Parathyroid adenoma (tissue), 2 donors: ENCODE measurements at regions not wholly inside any gene's neighbourhood (a gene's known extent, or its start where the extent isn't known, plus 50 kb on each side); places are given as distances from the start of the nearest gene placed in this dataset.

Source experiments
- H2AFZ ChIP-seq: fragments of 300-600 bp; sonication (generic); one replicate; pipeline ENCODE4 v1.7.0; 2017; ENCODE audit warnings: antibody characterized with exemption, mild to moderate bottlenecking
- H3K27ac ChIP-seq: fragments of 300-600 bp; sonication (generic); one replicate; pipeline ENCODE4 v1.7.0; 2017
- H3K27me3 ChIP-seq: fragments of 300-600 bp; sonication (generic); one replicate; pipeline ENCODE4 v1.7.0; 2017; ENCODE audit warnings: low read length; ENCODE audit not compliant: control insufficient read depth, insufficient read depth
- H3K36me3 ChIP-seq: fragments of 300-600 bp; sonication (generic); one replicate; pipeline ENCODE4 v1.7.0; 2017; ENCODE audit warnings: low read length; ENCODE audit not compliant: control insufficient read depth, insufficient read depth
- H3K4me1 ChIP-seq: fragments of 300-600 bp; sonication (generic); one replicate; pipeline ENCODE4 v1.7.0; 2017; ENCODE audit warnings: control low read depth
- H3K4me2 ChIP-seq: fragments of 300-600 bp; sonication (generic); one replicate; pipeline ENCODE4 v1.7.0; 2017; ENCODE audit warnings: low read length
- H3K4me3 ChIP-seq: fragments of 300-600 bp; sonication (generic); one replicate; pipeline ENCODE4 v1.7.0; 2017; ENCODE audit warnings: low read depth, low read length
- H3K79me2 ChIP-seq: fragments of 300-600 bp; sonication (generic); one replicate; pipeline ENCODE4 v1.7.0; 2017; ENCODE audit warnings: control low read depth
- H3K9ac ChIP-seq: fragments of 300-600 bp; sonication (generic); one replicate; pipeline ENCODE4 v1.7.0; 2017; ENCODE audit warnings: mild to moderate bottlenecking
- H3K9me3 ChIP-seq: fragments of 300-600 bp; sonication (generic); one replicate; pipeline ENCODE4 v1.7.0; 2017; ENCODE audit warnings: low read length; ENCODE audit not compliant: control insufficient read depth
- TF ChIP-seq, protein P1 (sequence below): fragments of 300-600 bp; sonication (generic); IDR thresholded peaks from one replicate; pipeline ENCODE4 v1.7.0; 2017; ENCODE audit warnings: antibody characterized with exemption, mild to moderate bottlenecking
- donor health status: primary hyperparathyroidism.

DNA sequence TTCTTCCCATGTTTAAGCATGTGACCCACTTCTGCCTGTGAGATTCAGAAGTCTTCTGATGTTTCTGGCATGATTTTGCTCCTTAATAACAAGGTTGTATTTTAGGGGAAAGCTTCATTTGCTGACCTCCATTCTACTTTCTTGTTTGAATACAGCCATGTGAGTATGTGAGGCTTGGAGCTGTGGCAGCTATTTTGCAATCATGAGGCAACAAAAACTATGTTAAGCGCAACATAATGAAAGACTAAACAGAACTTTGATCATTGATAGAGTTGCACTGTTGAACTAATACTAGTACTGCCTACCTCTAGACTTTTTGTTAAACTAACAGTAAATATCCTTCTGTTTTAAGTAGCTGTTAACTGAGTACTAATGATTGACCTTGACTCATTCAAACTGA, 203.8 kb upstream of the FAM3C start:
- Histone ChIP-seq H3K4me1 (peaks cover under 1% of the 10 kb centered on the region), H3K27me3 (no peaks in the 10 kb centered on the region), H3K4me2 (no peak overlapping the region), H3K79me2 (no peaks in the 10 kb centered on the region), H2AFZ (no peak overlapping the region), H3K9me3 (no peaks in the 10 kb centered on the region), H3K36me3 (no peaks in the 10 kb centered on the region), H3K9ac (no peak overlapping the region), H3K4me3 (no peak overlapping the region), H3K27ac (no peak overlapping the region)
- TF ChIP-seq, protein P1, sequence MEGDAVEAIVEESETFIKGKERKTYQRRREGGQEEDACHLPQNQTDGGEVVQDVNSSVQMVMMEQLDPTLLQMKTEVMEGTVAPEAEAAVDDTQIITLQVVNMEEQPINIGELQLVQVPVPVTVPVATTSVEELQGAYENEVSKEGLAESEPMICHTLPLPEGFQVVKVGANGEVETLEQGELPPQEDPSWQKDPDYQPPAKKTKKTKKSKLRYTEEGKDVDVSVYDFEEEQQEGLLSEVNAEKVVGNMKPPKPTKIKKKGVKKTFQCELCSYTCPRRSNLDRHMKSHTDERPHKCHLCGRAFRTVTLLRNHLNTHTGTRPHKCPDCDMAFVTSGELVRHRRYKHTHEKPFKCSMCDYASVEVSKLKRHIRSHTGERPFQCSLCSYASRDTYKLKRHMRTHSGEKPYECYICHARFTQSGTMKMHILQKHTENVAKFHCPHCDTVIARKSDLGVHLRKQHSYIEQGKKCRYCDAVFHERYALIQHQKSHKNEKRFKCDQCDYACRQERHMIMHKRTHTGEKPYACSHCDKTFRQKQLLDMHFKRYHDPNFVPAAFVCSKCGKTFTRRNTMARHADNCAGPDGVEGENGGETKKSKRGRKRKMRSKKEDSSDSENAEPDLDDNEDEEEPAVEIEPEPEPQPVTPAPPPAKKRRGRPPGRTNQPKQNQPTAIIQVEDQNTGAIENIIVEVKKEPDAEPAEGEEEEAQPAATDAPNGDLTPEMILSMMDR: no peak

DNA sequence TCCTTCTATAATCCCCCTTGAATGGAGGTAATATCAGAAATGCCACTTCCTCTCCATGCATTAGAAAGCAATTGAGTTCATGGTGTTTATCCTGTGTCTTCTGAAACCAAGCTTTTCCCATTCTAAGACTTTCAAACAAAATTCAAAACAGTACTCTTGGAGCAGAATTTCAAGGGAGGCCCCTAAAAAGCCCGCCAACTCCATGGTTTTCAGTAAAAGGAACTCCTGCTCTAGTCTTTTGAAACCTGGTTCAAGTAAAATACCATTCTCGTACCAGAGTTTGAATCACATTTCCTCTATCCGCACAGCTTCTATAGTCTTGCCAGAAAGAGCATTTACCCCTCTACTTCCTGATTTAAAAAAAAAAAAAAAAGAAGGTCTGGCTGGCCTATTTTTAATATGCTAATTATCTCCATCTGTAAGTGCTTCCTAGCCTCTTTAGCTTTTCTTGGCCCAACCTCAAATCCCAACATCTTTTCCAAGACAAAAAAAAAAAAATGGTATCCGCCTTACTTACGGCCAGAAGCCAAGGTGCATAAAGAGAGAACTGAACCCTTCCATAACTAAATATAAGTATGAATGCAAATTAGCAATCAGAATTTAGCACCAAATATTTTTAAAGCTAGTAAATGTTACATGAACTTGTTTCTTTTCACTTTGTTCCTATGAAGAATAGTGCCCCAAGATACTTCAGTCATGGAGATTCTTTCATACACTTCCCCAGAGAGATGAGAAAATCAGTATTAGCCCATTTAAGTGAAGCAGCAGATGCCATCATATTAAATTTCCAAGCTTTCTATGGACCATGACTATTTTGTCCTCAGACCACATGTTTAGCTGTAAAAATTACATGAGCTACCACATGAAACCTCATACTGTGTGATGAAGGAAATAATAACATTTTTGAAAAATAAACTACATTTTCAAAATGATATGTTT, 199.9 kb upstream of the FAM3C start:
- Histone ChIP-seq H3K27me3 (no peaks in the 10 kb centered on the region), H3K4me2 (no peak overlapping the region), H3K9ac (no peak overlapping the region), H3K4me3 (no peak overlapping the region), H2AFZ (no peak overlapping the region), H3K79me2 (no peaks in the 10 kb centered on the region), H3K36me3 (no peaks in the 10 kb centered on the region), H3K27ac (no peak overlapping the region), H3K9me3 (no peaks in the 10 kb centered on the region), H3K4me1 (no peaks in the 10 kb centered on the region)
- TF ChIP-seq, protein P1: no peak

DNA sequence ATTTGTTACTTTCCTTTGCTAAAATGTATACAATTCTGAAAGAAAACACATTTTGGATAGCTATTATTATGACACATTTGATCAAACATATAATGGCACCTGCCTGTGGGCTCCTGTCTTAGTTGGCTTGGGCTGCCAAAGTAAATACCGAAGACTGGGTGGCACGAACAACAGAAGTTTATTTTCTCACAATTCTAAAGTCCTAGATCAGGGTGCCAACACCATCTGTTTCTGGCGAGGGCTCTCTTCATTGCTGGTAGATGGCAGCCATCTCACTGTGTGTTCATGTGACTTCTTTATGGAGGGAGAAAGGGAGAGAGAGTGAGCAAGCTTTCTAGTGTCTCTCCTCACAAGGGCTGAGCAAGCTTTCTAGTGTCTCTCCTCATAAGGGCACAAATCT, 195.8 kb upstream of the FAM3C start:
- TF ChIP-seq, protein P1: no peak
- Histone ChIP-seq H3K4me2 (no peak overlapping the region), H2AFZ (no peak overlapping the region), H3K4me3 (no peak overlapping the region), H3K27me3 (no peaks in the 10 kb centered on the region), H3K27ac (no peak overlapping the region), H3K9ac (no peak overlapping the region), H3K79me2 (no peaks in the 10 kb centered on the region), H3K36me3 (no peaks in the 10 kb centered on the region), H3K9me3 (no peaks in the 10 kb centered on the region), H3K4me1 (no peaks in the 10 kb centered on the region)

GRCh38 chr7:121587435-121587834, 191.3 kb upstream of the FAM3C start:
- Histone ChIP-seq H3K36me3 (no peaks in the 10 kb centered on the region), H2AFZ (no peak overlapping the region), H3K4me2 (no peak overlapping the region), H3K79me2 (no peaks in the 10 kb centered on the region), H3K27me3 (no peaks in the 10 kb centered on the region), H3K4me1 (no peaks in the 10 kb centered on the region), H3K27ac (no peak overlapping the region), H3K9ac (no peak overlapping the region), H3K9me3 (no peaks in the 10 kb centered on the region), H3K4me3 (no peak overlapping the region)
- TF ChIP-seq, protein P1: no peak

- no peaks in the 10 kb centered on the region for H3K27me3 ChIP-seq
- no peaks in the 10 kb centered on the region for H3K79me2 ChIP-seq
- H2AFZ ChIP-seq: no peak overlapping the region
- no peak overlapping the region for H3K27ac ChIP-seq
- H3K36me3 ChIP-seq: no peaks in the 10 kb centered on the region
- H3K4me3 ChIP-seq: no peak overlapping the region
- TF ChIP-seq, protein P1: no peak
- H3K9me3 ChIP-seq: no peaks in the 10 kb centered on the region
- no peaks in the 10 kb centered on the region for H3K4me1 ChIP-seq
- H3K9ac ChIP-seq: no peak overlapping the region
- no peak overlapping the region for H3K4me2 ChIP-seq
Observed at GRCh38 chr7:121582258-121582657, 186.2 kb upstream of the FAM3C start.
